DOHH2 (cell line): ENCODE measurements at regions not wholly inside any gene's neighbourhood (a gene's known extent, or its start where the extent isn't known, plus 50 kb on each side); places are given as distances from the start of the nearest gene placed in this dataset.

Experiments
- H3F3A ChIP-seq: fragments of 200-600 bp; sonication (generic), shearing (Covaris generic); 2 replicates; pipeline ENCODE4 v1.6.0; 2016; ENCODE audit warnings: antibody characterized with exemption, mild to moderate bottlenecking; ENCODE audit not compliant: control insufficient read depth, insufficient read depth
- H3K27ac ChIP-seq: fragments of 200-600 bp; sonication (generic); 2 replicates; pipeline ENCODE4 v1.5.1; 2014; ENCODE audit warnings: low read depth, mild to moderate bottlenecking, low read length, moderate library complexity
- H3K27me3 ChIP-seq: fragments of 200-600 bp; sonication (generic); 2 replicates; pipeline ENCODE4 v1.6.1; 2014; ENCODE audit warnings: mild to moderate bottlenecking, low read length, mixed read lengths; ENCODE audit not compliant: control insufficient read depth
- H3K36me3 ChIP-seq: fragments of 200-600 bp; sonication (generic); 2 replicates; pipeline ENCODE4 v1.6.1; 2014; ENCODE audit warnings: mild to moderate bottlenecking, low read length, moderate library complexity, mixed read lengths; ENCODE audit not compliant: control insufficient read depth
- H3K4me1 ChIP-seq: fragments of 200-600 bp; sonication (generic); 2 replicates; pipeline ENCODE4 v1.6.1; 2014; ENCODE audit warnings: mild to moderate bottlenecking, low read length, mixed read lengths; ENCODE audit not compliant: control insufficient read depth
- H3K4me2 ChIP-seq: fragments of 200-600 bp; sonication (generic); 2 replicates; pipeline ENCODE4 v1.6.0; 2014; ENCODE audit warnings: mild to moderate bottlenecking, low read length, moderate library complexity
- H3K4me3 ChIP-seq: fragments of 200-600 bp; sonication (generic); 2 replicates; pipeline ENCODE4 v1.5.1; 2014; ENCODE audit warnings: mild to moderate bottlenecking, low read length, mixed read lengths
- H3K79me2 ChIP-seq: fragments of 200-600 bp; sonication (generic); 2 replicates; pipeline ENCODE4 v1.6.1; 2014; ENCODE audit warnings: mild to moderate bottlenecking, low read length, mixed read lengths; ENCODE audit not compliant: control insufficient read depth
- H3K9me2 ChIP-seq: fragments of 200-600 bp; sonication (generic); replicated peaks from 2 replicates; pipeline ENCODE4 v1.6.1; 2014; ENCODE audit warnings: mild to moderate bottlenecking, low read length, mixed read lengths; ENCODE audit not compliant: control insufficient read depth
- H3K9me3 ChIP-seq: fragments of 200-600 bp; sonication (generic); 2 replicates; pipeline ENCODE4 v1.6.1; 2014; ENCODE audit warnings: antibody characterized with exemption, low read length, mixed read lengths; ENCODE audit not compliant: control insufficient read depth, insufficient read depth
- H4K20me1 ChIP-seq: fragments of 200-600 bp; sonication (generic); 2 replicates; pipeline ENCODE4 v1.6.0; 2014; ENCODE audit warnings: low read depth, mild to moderate bottlenecking, antibody characterized with exemption, low read length, moderate library complexity; ENCODE audit not compliant: control insufficient read depth, insufficient read depth
- CTCF ChIP-seq: fragments of 200-600 bp; sonication (generic); IDR thresholded peaks from one replicate; pipeline ENCODE4 v1.5.1; 2014; ENCODE audit warnings: antibody characterized with exemption, mild to moderate bottlenecking, low read depth, low read length; ENCODE audit not compliant: poor library complexity, severe bottlenecking
- EZH2phosphoT487 ChIP-seq: fragments of 200-600 bp; sonication (generic); IDR thresholded peaks from 2 replicates; pipeline ENCODE4 v1.6.1; 2017; ENCODE audit warnings: borderline replicate concordance, mild to moderate bottlenecking, antibody characterized with exemption, low read length, moderate library complexity, mixed read lengths

GRCh38 chr13:81577601-81578195 is 1236.8 kb upstream of the SPRY2 start:
- Histone ChIP-seq H3K9me2 (no peaks in the 10 kb centered on the region), H3K27ac (no peak overlapping the region), H3F3A (no peaks in the 10 kb centered on the region), H3K4me3 (no peak overlapping the region), H4K20me1 (no peaks in the 10 kb centered on the region), H3K79me2 (no peaks in the 10 kb centered on the region), H3K9me3 (no peaks in the 10 kb centered on the region), H3K4me2 (no peak overlapping the region), H3K4me1 (no peaks in the 10 kb centered on the region), H3K27me3 (no peaks in the 10 kb centered on the region), H3K36me3 (no peaks in the 10 kb centered on the region)
- TF ChIP-seq CTCF: no peak
- TF ChIP-seq EZH2phosphoT487: no peak

GRCh38 chr13:81568824-81569223 is 1227.9 kb upstream of the SPRY2 start:
- no peaks in the 10 kb centered on the region for H3K79me2 ChIP-seq
- no peak overlapping the region for H3K27ac ChIP-seq
- H4K20me1 ChIP-seq: no peaks in the 10 kb centered on the region
- H3K9me3 ChIP-seq: no peaks in the 10 kb centered on the region
- TF ChIP-seq CTCF (no peak), EZH2phosphoT487 (no peak)
- H3K4me2 ChIP-seq: no peak overlapping the region
- H3K4me3 ChIP-seq: no peak overlapping the region
- no peaks in the 10 kb centered on the region for H3K36me3 ChIP-seq
- no peaks in the 10 kb centered on the region for H3K4me1 ChIP-seq
- no peaks in the 10 kb centered on the region for H3F3A ChIP-seq
- no peaks in the 10 kb centered on the region for H3K9me2 ChIP-seq
- H3K27me3 ChIP-seq: no peaks in the 10 kb centered on the region

- Histone ChIP-seq H3K79me2 (no peaks in the 10 kb centered on the region), H3F3A (no peaks in the 10 kb centered on the region), H3K27ac (no peak overlapping the region), H3K4me1 (no peaks in the 10 kb centered on the region), H3K36me3 (no peaks in the 10 kb centered on the region), H3K4me3 (no peak overlapping the region), H3K9me3 (no peaks in the 10 kb centered on the region), H4K20me1 (no peaks in the 10 kb centered on the region), H3K9me2 (no peaks in the 10 kb centered on the region), H3K27me3 (no peaks in the 10 kb centered on the region), H3K4me2 (no peak overlapping the region)
- TF ChIP-seq EZH2phosphoT487 (no peak), CTCF (no peak)
These were observed 1224.9 kb upstream of the SPRY2 start for GRCh38 chr13:81565849-81566248.
